GM18508 (cell line): ENCODE measurements at regions not wholly inside any gene's neighbourhood (a gene's known extent, or its start where the extent isn't known, plus 50 kb on each side); places are given as distances from the start of the nearest gene placed in this dataset.

Experiments
- ATAC-seq: cut with Tn5 transposase; IDR thresholded peaks from one replicate; pipeline ENCODE4 v1.9.1; 2021; ENCODE audit warnings: moderate number of reproducible peaks; ENCODE audit not compliant: insufficient read depth, unreplicated experiment

DNA sequence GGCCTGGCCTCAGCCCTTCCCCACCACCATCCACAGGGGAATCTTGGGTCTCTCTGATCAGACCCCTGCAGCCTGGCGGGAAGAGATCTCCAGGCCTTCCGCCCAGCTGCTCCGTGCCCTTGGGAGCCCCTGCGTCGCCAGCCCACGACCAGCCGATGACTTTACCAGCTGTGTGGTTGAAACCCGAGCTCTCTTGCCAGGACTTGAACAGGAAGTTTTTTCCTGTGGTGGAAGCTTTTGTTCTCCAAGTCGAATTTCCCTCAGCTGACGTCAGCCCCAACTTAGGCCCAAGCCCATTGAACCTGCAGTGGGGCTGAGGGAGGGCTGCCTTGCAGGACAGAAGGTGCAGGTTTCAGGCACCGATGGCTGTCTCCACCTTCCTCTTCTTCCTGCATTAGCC is 51.7 kb upstream of the SMAD3 start:
- no peak for ATAC-seq
